NCI-H2196 (cell line): ENCODE measurements at regions not wholly inside any gene's neighbourhood (a gene's known extent, or its start where the extent isn't known, plus 50 kb on each side); places are given as distances from the start of the nearest gene placed in this dataset.

Experiments
- DNase-seq: peaks from one replicate; lab custom pipeline; 2025; ENCODE audit not compliant: unreplicated experiment; lab: John Stamatoyannopoulos, UW

DNA sequence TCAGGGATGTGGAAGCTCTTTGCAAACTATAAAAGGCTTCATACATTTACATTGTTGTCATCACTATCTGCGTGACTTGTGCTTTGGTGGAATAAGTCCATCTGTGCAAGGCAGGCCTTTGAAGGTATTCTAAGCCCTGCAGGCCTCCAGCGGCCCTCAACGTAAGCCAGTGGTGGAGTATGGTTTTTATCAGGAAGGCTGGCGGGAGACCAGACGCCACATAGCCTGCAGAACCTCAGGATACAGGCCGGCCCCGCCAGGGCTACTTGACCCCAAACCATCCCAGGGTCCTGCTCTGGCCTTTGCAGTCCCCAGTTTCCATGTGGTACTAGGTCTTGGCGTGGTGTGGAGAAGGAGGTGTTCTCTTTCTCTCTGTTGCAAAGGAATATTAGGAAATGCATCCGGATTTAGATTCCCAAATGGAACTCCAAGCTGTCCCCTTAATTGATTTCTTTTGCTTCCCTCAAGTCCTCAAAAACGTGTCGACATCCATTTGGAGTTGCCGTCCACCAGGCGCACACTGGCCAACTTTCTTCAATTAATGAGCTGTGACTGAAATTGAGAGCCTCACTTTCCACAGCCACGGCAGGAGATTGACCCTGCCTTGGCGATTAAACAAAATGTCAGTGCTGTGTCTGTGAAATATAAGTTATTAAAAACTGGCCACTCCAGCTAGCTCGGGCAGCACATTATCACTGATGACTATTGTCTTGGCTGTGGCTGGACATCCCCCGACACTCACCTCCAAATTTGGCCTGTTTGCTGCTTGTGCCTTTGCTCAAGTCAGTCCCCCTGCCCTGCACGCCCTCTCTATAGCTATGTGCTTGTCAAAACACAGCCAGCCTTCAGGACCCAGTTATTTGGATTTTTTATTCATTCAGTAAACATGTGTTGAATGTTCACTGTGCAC, 239.8 kb upstream of the TLE3 start:
- no peak for DNase-seq

DNA sequence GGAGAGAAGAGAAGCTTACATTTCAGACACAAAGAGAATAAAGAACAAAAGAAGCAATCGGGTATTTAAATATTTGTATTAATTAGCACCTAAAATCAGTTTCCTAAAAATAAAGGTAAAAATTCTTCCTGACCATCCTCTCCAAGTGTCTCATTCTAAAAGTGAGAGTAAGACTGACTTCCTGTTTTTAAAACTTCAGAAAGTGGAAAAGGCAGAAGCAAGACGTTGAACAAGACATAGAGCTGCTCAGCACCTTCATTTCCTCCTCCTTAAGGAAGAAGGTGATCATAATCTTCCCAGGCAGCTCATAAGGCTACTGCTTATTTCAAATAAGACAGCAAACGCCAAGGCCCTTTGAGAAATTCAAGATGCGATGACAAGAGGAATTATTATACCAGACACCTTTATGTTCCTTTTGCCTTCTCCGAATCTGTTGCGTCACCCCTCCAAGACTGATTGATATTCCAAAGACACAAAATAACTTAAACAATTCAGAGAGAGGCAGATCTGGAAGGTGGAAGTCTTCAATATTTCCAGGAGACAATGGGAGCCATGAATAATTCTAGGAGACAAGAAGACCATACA, 238.8 kb upstream of the TLE3 start:
- DNase-seq = no peak

DNA sequence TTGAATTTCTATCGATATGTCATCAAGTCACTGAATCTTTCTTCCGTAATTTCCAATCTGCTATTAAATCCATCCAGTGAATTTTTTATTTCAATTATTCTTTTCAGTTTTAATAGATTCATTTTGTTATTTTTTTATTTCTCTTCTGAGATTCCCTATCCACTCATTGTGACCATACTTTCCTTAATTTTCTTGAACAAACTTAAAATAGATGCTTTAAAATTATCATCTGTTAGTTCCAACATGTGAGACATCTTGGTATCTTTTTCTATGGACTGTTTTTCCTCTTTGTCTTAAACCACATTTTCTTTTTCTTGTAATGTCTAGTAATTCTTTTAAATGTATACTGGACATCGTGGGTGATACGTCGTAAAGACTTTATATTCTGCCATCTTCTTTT, 236.6 kb upstream of the TLE3 start:
- DNase-seq = no peak

DNA sequence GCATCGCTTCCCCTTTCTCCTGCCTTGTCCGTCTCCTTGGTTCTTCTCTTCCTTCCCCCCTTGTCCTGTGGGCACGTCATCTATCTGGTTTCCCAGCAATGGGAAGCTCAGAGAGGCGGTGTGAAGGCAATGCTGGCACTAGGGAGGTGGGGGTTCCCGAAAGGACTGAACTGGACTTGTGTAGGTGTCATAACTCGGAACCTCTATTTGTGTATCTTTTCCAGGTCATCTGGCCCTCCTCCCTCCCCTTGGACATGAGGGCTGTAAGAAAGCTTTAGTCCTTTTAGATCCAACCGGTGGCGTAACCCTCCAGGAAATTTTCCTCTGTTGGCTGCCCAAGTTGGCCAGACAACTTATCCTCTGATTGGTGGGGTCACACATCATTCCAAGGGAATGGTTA, 231.5 kb upstream of the TLE3 start:
- DNase-seq = no peak

DNA sequence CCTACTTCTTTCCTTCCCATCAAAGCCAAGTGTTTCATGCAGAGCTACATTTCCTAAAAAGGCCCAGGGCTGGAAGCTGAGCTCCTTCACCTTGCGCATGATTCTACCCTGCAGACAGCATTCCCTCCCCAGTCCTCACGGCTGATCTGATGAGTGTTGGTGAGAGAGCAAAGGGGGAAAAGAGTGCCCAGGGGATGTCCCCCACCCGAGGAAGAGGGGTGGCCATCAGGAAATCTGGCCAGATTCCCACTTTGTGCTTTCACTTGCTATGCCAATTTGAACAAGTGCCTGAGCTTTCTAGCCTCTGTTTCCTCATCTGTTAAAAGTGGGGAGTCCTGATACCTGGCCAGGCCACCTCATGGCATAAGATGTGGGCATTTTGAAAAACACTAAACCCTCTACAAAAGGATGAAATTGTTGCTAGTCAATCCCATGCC, 231.0 kb upstream of the TLE3 start:
- DNase-seq = no peak

DNA sequence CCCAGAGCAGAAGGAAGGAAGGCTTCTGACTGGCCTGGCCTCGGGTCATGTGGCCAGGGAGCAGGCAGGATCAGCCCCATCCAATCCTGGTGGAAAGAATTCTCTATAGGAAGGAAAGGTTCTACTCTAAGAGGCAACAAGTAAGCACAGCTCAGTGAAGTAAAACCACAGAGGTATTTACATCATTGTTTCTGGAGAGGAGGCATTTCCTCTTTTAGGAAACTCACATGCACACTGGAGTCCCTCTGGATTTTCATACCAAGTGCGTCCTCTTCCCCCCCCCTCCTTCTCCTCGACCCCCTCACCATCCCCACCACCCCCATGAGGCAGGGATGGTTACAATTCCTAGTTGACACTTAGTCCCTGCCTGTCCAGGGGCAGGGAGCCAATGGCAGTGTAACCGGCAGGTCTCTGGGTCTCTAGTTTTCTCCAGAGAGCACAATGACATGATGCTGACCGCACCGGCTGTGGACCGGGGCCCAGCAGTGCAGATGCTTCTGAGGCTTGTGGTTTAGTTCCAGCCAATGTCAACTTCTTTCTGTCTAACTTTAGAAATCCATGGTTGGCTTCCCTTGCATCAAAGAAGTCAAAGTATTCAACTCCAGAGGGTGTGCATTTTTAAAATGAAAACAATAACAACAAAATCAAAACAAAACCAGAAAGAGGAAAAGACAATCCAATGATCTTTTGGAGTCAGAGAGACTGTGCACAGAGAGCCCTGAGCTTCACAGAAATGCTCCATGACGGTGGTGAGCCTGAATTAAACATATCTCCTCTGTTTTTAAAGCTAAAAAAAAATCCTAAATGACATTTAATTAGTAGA, 230.3 kb upstream of the TLE3 start:
- DNase-seq = no peak

DNA sequence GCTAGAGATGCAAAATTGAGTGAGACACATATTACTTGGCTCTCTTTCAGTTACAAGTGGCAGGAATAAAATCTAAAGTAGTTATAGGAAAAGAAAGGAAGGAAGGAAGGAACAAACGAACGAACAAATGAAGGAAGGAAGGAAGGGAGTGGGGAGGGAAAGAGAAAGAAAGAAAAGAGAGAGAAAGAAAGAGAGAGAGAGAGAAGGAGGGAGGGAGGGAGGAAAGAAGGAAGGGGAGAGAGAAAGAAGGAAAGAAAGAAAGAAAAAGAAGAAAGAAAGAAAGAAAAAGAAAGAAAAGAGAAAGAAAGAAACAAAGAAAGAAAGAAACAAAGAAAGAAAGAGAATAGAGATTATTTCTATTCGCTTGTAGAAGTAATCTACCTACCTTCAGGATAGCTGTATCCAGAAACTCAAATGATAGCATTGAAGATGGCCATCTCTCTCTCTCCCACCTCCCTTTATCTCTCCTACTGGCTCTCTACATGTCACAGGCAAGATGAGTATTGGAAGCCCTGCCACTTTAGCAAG, 229.7 kb upstream of the TLE3 start:
- no peak for DNase-seq

DNA sequence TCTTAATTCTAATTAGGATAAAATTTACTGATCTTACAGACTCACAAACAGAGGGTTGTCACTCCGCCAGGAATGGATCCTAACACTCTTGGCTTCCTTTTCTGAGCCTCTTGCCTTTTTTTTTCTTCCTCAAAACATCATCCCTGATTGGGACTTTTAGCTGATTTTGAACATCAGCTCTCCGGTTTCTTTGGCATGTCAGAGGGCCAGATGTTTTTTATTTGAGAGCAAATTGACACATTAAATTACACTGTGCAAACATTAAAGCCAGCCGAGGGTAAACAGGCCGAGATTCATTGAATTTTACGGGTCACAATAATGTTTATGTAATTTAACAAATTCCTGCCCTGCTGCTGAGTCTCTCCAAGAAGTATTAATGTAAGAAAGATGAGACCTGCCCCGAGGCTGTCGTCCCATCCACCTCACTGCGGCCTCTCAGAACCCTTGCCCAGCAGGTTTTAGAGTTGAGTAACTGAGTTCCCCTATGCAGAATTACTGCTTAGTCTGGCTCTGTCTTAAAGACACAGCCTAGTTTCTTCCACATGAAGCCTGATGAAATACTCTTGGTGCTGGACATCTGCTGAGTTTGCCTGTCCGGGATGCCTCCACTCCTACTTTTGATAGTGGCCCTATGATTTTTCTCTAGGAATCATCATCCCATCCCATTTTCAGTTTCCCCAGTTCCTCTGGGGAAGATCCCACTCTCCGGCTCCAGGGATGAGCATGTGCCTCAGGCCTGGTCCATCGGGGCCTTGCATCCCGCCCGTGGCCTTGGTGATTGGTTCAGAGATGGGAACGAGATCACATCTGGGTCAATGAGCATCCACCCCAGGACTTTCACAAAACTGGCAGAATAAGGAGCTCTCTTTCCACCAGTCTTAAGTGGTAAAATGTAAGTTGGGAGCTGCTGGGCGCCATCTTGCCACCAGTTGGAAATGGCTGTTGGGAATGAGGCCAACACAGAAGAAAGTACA, 226.6 kb upstream of the TLE3 start:
- DNase-seq = peak; percentile 41

DNA sequence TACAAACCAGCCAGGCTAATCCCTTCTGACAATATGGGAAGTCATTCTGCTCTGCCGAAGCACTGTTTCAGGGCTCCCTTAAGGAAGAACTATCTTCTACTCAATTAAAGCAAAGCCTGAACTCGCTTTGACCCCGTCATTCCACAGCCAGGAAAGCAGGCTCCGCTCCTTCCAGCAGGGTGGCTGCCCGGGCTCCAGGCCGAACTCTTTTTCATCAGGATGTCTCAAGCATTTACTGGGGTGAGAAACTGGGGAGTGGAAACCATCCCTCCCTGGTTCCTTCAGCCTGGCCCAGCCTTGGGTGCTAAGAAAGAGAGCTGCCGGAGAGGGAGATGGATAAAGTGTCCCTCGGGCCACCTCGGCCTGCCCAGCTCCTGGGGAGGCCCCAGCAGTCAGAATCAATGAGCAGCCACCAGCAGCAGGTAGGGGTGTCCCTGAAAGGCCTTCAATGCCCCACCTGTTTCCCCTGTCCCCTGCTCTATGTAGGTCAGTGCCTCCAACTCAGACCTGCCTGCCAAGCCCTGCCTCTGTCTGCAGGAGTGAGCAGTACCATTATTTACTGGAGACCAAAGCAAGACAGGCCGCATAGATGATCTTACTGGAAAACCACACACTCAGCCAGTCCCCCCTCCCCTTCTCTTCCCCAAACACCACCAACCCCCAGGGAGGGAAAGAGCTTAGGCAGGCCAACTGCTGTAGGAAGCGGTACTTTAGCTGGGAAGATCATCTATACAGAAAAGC, 225.6 kb upstream of the TLE3 start:
- DNase-seq = peak; percentile 37

DNA sequence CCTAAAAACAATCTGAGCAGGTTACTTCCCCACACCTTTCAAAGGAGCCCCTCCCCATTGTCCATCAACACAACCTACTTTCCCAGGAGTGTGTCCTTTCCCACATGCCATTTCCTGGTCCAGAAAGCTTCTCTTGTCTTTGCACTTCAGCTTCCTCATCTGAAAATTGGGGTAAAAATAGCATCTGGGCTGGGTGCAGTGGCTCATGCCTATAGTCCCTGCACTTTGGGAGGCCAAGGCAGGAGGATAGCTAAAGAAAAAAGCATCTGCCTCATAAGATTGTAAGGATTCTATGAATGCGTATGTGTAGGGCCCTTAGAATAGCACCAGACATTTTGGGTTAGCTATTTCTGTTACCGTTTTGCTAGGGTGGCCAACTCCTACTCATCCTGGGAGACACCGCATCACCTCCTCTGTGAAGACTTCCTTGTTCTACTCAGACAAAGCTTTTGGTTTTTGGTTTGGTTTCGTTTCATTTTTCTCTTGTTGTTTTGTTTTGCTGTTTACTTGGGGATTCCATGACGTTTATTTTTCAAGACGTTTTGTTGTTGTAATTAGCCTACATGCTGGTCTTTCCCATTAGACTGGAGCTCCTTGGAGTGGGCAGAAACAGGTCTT, 224.4 kb upstream of the TLE3 start:
- DNase-seq = no peak

DNA sequence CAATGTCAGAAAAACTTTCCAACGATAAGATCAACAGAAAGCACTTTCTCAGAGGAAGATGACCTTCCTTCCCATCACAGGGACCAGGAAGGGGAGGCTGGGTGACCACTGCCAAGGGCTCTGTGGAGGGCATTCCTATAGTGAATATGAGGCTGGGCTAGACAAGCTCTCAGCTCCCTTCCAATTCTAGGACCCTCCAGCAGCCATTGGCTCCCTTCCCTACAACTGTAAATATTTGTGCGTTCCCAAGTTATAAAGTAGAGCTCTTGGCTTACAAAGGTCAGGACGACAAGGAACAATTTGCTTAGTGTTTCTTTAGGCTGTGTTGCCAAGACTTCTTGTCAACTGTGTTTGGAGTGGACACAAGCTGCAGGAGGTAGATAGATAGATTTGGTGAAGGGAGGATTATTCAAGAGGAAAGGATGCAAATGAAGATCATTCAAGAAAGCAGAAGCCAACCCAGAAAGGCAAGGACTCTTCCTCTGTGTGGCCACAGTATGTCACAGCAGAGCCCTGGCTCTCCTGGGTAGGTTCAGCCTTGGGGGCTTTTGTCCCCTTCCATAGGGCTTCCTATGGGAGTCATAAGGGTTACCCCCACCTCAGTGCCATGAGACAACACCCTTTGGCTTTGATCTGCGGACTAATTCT, 223.6 kb upstream of the TLE3 start:
- no peak for DNase-seq

DNA sequence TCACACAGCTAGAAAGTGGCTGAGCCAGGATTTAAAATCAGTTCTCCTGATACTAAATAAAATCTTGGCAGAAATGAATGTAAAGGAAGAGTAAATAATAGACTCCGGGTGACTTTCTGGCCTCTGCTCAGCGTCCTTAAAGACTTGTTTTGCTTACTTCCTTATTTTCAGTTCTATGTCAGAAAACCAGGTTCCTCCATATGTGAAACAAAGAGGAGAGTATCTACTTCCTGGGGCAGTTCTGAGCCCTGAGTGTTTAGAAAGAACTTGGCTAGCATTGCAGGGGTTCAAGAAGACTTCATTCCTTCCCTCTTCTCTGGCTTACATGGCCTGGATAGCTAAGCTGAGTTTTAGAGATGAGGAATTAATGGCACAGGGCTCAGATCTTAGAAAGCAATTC, 222.8 kb upstream of the TLE3 start:
- DNase-seq = no peak

DNA sequence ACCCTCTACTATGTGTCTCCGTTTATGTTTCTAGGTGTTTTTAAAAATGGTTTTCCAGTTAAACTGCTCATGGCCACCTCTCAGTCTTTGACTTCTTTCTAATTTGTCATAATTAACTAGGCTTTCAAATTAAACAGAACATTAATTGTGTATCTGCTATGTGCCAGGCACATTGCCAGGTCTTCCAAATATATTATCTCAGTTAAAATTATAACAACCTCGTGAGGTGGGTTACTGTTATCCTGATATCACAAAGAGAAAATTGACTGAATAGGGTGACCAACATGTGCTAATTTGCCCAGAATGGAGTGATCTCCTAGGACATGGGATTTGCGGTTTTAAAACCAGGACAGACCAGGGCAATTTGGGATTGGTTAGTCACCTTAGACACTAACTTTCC, 222.4 kb upstream of the TLE3 start:
- DNase-seq = no peak

DNA sequence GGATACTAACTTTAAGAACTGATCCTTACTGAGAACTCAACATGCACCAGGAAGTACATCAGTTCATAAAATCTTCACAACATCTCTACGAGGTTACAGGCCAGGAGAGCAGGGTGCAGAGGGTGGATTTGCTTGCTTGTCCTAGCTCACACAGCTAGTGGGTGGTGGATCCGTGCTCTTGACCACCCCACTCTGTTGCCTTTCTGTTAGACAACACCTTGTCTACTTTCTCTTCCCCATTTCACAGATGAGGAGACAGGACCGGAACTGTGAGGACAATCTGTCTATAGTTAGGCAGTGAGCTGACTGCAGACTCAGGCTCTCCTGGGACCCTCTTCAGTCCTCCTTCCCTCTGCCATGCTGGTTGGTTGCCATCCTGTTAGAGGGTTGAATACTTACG, 221.7 kb upstream of the TLE3 start:
- no peak for DNase-seq

DNA sequence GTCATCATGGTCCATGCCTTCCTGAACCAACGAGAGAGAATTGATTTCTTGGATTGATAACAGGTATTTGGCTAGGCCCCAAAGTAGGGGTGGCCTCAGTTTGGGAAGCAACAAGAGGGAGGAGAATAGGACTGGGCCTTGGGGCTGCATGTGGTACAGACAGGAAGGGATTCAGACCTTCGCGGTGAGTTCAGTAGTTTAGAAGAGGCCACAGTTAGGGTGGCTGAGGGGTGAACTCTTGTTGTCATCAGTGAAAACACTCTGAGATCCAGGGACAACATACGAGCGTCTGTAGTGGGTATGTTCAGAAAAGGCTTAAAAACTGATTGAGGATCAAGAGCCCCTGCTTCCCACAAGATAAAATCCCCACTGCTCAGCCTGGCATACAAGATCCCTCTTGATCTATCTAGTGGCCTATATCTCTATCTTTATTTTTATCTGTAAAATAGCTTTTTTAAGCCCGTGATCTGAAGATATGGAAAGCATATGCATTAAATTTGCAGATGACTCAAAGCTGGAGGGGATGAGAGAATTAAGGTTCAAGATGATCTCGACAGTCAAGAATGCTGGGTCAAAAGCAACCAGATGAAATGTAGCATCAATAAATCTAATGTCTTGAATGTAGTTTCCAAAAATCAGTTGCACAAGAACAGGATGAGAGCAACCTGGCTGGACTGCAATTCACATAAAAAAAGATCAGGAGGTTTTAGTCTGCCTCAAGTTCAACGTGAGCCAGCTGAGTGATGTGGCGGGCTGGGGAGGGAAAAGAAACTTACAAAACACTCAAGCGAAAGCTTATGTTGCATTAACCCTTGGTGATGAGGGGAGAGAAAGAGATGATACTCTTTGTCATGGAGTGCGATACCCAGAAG, 221.1 kb upstream of the TLE3 start:
- DNase-seq = no peak

DNA sequence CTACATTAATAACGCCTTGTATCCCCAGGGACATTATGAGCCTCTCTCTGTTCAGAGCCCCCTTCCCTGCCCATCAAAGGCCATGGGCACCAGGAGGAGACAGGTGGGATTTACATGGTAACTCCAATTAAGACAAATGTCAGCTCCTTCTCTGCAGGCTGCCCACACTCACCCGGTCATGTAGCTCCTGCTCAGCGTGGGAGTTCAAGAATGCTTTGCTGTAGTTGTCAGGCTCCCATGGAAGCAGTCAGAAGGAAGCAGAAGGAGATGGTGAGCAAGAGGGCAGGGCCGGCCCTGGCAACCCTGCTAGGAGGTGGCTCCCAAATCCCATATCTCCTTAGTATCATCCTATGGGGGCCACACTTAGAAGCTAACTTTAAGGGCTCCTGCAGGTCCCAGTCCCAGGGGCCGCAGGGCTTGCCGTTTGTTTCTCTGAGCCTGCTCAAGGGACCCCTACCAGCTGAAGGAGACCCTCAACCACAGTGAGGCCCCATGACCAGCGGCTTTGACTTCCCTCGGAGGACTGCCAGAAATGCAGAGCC, 218.4 kb upstream of the TLE3 start:
- DNase-seq = no peak

DNA sequence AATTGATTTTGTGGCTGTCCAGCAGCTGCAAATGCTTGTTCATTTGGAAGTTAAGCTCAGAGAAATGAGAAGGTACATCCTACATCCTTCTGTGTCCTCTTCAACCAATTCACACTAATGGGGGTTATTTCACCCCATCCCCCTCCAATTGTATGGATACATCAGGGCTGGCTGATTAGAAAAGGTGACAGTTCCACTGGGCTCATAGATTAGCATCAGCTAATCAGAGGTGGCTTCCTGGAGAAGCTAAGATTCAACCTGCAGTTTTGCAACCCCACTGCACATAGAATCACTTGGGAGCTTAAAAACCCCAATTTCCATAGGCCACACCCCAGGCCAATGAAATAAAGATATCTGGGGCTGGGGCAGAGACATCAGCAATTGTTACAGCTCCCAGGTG, 217.7 kb upstream of the TLE3 start:
- DNase-seq = no peak

DNA sequence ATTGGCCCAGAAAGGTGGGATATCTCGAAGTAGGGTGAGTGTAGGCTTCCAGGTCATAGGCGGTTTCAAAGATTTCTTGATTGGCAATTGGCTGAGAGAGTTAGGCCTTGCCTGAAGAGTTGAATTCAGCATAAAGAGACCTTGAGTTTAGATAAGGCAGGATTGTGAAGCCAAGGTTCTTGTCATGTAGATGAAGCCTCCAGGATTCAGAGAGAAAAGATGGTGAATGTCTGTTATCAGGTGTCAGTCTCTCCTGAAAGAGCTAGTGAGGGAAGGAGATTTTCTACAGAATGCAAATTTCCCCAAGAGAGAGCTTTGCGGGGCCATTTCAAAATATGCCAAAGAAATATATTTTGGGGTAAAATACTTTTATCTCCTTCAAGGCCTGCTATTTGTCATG, 217.0 kb upstream of the TLE3 start:
- DNase-seq = no peak
